Breast epithelium (tissue), 3 donors: ENCODE measurements at regions not wholly inside any gene's neighbourhood (a gene's known extent, or its start where the extent isn't known, plus 50 kb on each side); places are given as distances from the start of the nearest gene placed in this dataset.

Source experiments
- POLR2AphosphoS5 ChIP-seq, 3 donors: sonication (generic); formaldehyde crosslinking; IDR thresholded peaks; one replicate each; pipeline ENCODE4 v1.6.1; 2017; ENCODE audit warnings: antibody characterized with exemption in 3 of 3
- TF ChIP-seq, protein P1 (sequence below), 3 donors: fragments of 450-650 bp; IDR thresholded peaks; one replicate each; pipeline ENCODE4 v1.5.1; 2016 to 2017; ENCODE audit warnings: antibody characterized with exemption in 3 of 3, mild to moderate bottlenecking in 3 of 3, moderate library complexity in 3 of 3

DNA sequence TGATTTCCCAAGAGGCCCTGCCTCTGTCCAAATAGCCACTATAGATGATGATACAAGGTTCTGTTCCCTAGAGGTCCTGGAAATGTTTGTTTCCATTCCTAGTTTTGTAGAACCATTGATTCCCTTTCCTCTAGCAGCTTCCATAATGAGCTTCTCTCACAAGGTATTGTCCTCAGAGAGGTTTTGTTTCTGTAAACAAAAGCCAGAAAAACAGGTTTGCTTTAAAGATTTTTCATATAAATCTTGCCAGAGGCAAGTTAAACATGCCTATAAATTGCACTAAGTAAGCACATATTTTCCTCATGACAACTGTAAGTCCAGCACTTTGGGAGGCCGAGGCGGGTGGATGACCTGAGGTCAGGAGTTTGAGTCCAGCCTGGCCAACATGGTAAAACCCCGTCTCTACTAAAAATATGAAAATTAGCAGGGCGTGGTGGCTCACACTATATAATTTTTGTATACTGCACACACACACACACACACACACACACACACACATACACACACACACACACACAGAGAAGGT lies 1787.7 kb downstream of the EFNA5 start:
- TF ChIP-seq, protein P1, sequence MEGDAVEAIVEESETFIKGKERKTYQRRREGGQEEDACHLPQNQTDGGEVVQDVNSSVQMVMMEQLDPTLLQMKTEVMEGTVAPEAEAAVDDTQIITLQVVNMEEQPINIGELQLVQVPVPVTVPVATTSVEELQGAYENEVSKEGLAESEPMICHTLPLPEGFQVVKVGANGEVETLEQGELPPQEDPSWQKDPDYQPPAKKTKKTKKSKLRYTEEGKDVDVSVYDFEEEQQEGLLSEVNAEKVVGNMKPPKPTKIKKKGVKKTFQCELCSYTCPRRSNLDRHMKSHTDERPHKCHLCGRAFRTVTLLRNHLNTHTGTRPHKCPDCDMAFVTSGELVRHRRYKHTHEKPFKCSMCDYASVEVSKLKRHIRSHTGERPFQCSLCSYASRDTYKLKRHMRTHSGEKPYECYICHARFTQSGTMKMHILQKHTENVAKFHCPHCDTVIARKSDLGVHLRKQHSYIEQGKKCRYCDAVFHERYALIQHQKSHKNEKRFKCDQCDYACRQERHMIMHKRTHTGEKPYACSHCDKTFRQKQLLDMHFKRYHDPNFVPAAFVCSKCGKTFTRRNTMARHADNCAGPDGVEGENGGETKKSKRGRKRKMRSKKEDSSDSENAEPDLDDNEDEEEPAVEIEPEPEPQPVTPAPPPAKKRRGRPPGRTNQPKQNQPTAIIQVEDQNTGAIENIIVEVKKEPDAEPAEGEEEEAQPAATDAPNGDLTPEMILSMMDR (IDR thresholded peaks at IDR 0.05) = no peak
- TF ChIP-seq POLR2AphosphoS5 (IDR thresholded peaks at IDR 0.05) = no peak
